ENCODE measurements at regions not wholly inside any gene's neighbourhood (a gene's known extent, or its start where the extent isn't known, plus 50 kb on each side); places are given as distances from the start of the nearest gene placed in this dataset.

GRCh38 chr22:25403284-25403810 lies 161.1 kb upstream of the GRK3 start:
- TF ChIP-seq POLR2AphosphoS5 (IDR thresholded peaks at IDR 0.05; ENCODE audit: low read depth, low read length) (no peak), SP1 (IDR thresholded peaks at IDR 0.05; ENCODE audit: low read depth, low read length) (no peak), ATF3 (IDR thresholded peaks at IDR 0.05; ENCODE audit: insufficient read depth, low read depth, low read length) (no peak), CTCF (IDR thresholded peaks at IDR 0.05; ENCODE audit: control extremely low read depth in 1 of 3, insufficient read depth in 1 of 3, low read depth in 1 of 3, low read length in 3 of 3) (no peak), CBX8 (IDR thresholded peaks at IDR 0.05; ENCODE audit: borderline replicate concordance, low read depth, low read length) (no peak), RFX5 (IDR thresholded peaks at IDR 0.05; ENCODE audit: borderline replicate concordance, low read depth, low read length) (no peak), POLR2A (IDR thresholded peaks at IDR 0.05; ENCODE audit: control extremely low read depth in 1 of 2, low read depth in 2 of 2, low read length in 2 of 2) (no peak), EZH2 (IDR thresholded peaks at IDR 0.05; ENCODE audit: low read depth, low read length, severe bottlenecking) (no peak), CEBPB (IDR thresholded peaks at IDR 0.05; ENCODE audit: low read depth, low read length) (no peak)

Data from H1 (cell line).